HEK293T (cell line): ENCODE measurements at regions not wholly inside any gene's neighbourhood (a gene's known extent, or its start where the extent isn't known, plus 50 kb on each side); places are given as distances from the start of the nearest gene placed in this dataset.

Experiments used
- FOXA1 ChIP-seq: fragments of 450-650 bp; IDR thresholded peaks from 2 replicates; pipeline ENCODE4 v1.6.1; 2016; ENCODE audit warnings: mild to moderate bottlenecking
- FOXK2 ChIP-seq: fragments of 450-650 bp; IDR thresholded peaks from 2 replicates; pipeline ENCODE4 v1.6.1; 2016; ENCODE audit warnings: mild to moderate bottlenecking
- FOXM1 ChIP-seq: fragments of 450-650 bp; IDR thresholded peaks from 2 replicates; pipeline ENCODE4 v1.6.1; 2017; ENCODE audit warnings: mild to moderate bottlenecking, borderline replicate concordance
- HDGF ChIP-seq: fragments of 450-650 bp; IDR thresholded peaks from 2 replicates; pipeline ENCODE4 v1.6.1; 2017; ENCODE audit warnings: antibody characterized with exemption, borderline replicate concordance
- L3MBTL2 ChIP-seq: fragments of 450-650 bp; conservative IDR thresholded peaks from 2 replicates; pipeline ENCODE4 v1.6.1; 2016; ENCODE audit warnings: mild to moderate bottlenecking
- LEF1 ChIP-seq: fragments of 450-650 bp; IDR thresholded peaks from 2 replicates; pipeline ENCODE4 v1.6.1; 2017; ENCODE audit warnings: mild to moderate bottlenecking, borderline replicate concordance
- SP1 ChIP-seq: fragments of 450-650 bp; IDR thresholded peaks from 2 replicates; pipeline ENCODE4 v1.6.1; 2017
- ZNF384 ChIP-seq: fragments of 450-650 bp; IDR thresholded peaks from 2 replicates; pipeline ENCODE4 v1.6.1; 2016

GRCh38 chr13:73603646-73604045 lies 530.6 kb downstream of the KLF12 start:
- TF ChIP-seq ZNF384 (no peak), FOXK2 (no peak), FOXM1 (no peak), SP1 (no peak), FOXA1 (no peak), L3MBTL2 (no peak), HDGF (no peak), LEF1 (no peak)
